Activated T-cell treated with anti-CD3 and anti-CD28 coated beads, Interleukin-2, amount 50 U/mL, for 72 hours (primary cell): ENCODE measurements at regions not wholly inside any gene's neighbourhood (a gene's known extent, or its start where the extent isn't known, plus 50 kb on each side); places are given as distances from the start of the nearest gene placed in this dataset.

Experiments used
- ATAC-seq, 2 donors: fragments of 150-1000 bp; cut with Tn5 transposase; replicated peaks in 1 of 2; 2 replicates each; pipeline ENCODE4 v1.10.0; 2021; ENCODE audit warnings: moderate library complexity in 2 of 2, mild to moderate bottlenecking in 1 of 2
- DNase-seq, 2 donors: peaks; one replicate each; pipeline ENCODE4 v3.0.0; 2021 to 2022; ENCODE audit warnings: mixed read lengths in 1 of 2
- H3K27ac Mint-ChIP-seq: one replicate; pipeline ENCODE4 v1.8.0; 2022; ENCODE audit warnings: mild to moderate bottlenecking, moderate library complexity, mixed read lengths
- H3K27me3 Mint-ChIP-seq: one replicate; pipeline ENCODE4 v1.8.0; 2022; ENCODE audit warnings: low read depth, mixed read lengths
- H3K36me3 Mint-ChIP-seq, 2 donors: one replicate each; pipeline ENCODE4 v1.8.0; 2022; ENCODE audit warnings: mixed read lengths in 2 of 2, mild to moderate bottlenecking in 1 of 2; ENCODE audit not compliant: insufficient read depth in 2 of 2
- H3K4me1 Mint-ChIP-seq: one replicate; pipeline ENCODE4 v1.8.0; 2022; ENCODE audit warnings: low read depth, mixed read lengths
- H3K4me3 Mint-ChIP-seq, 2 donors: one replicate each; pipeline ENCODE4 v1.8.0; 2022; ENCODE audit warnings: mild to moderate bottlenecking in 2 of 2, mixed read lengths in 2 of 2, moderate library complexity in 2 of 2
- H3K9me3 Mint-ChIP-seq, 2 donors: one replicate each; pipeline ENCODE4 v1.8.0; 2022; ENCODE audit warnings: mixed read lengths in 2 of 2

DNA sequence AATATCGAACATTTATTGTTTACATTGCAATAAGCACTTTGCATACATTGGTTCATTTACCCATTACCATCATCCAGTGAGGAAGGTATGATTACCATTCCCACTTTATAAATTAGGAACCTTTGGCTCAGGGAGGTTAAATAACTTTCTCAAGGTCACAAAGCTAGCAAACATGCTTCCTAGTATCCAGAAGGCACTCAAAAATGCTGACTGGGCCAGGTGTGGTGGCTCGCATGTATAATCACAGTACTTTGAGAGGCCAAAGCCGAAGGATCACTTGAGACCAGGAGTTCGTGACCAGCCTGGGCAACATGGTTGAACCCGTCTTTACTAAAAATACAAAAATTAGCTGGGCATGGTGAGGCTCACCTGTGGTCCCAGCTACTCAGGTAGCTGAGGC lies 259.6 kb downstream of the TMEM114 start:
- no peak for DNase-seq
- Mint-ChIP-seq H3K27ac (no peak overlapping the region), H3K4me1 (no peaks in the 10 kb centered on the region), H3K4me3 (no peak overlapping the region), H3K9me3 (peaks cover 3 to 5% of the 10 kb centered on the region in 2 donors), H3K36me3 (no peaks in the 10 kb centered on the region), H3K27me3 (no peaks in the 10 kb centered on the region)
- ATAC-seq: no peak

DNA sequence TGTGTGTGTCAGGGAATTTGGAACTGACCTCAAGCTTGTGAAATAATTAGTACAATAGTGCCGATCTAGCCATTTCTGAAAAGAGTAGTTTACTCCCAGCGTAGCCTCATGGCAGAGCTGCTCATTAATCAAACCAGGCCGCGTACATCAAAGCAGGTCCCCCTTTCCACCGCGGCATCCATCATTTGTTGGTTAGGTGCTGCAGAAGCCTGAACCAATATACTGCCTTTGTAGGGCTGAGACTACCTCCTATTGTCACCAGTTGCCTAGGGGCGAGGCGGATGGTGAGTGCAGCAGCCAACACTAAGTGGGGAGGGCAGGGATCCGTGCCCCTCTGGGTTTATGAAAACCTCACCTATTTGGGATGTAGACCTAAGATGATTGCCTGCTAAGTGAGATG lies 264.1 kb downstream of the TMEM114 start:
- Mint-ChIP-seq H3K36me3 (no peaks in the 10 kb centered on the region), H3K9me3 (peaks cover 3 to 5% of the 10 kb centered on the region in 2 donors), H3K27me3 (no peaks in the 10 kb centered on the region), H3K27ac (no peak overlapping the region), H3K4me1 (no peaks in the 10 kb centered on the region), H3K4me3 (no peak overlapping the region)
- ATAC-seq (no peak), DNase-seq (no peak)

DNA sequence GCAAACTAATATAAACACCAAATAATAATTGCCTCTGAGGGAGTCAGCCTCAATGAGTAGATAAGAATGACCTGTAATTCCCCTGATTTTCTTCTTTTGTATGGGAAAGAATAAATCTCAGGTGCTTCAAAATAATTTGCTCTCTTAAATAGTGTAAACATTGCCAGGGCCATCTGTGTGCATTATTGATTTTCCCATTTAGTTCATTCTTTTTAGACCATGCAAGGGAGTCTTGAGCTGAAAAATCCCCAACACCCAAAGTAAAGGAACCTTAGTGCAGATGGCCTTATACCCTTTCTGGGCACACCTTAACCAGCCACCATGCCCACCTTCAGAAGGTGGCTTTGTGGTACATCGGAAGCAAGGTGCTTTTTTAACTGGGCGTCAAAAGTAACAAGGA lies 267.2 kb downstream of the TMEM114 start:
- DNase-seq (no peak), ATAC-seq (no peak)
- H3K9me3 Mint-ChIP-seq: peaks cover 7 to 9% of the 10 kb centered on the region in 2 donors
- H3K27me3 Mint-ChIP-seq: no peaks in the 10 kb centered on the region
- H3K4me3 Mint-ChIP-seq: no peak overlapping the region
- H3K27ac Mint-ChIP-seq: no peak overlapping the region
- no peaks in the 10 kb centered on the region for H3K4me1 Mint-ChIP-seq
- H3K36me3 Mint-ChIP-seq: no peaks in the 10 kb centered on the region

DNA sequence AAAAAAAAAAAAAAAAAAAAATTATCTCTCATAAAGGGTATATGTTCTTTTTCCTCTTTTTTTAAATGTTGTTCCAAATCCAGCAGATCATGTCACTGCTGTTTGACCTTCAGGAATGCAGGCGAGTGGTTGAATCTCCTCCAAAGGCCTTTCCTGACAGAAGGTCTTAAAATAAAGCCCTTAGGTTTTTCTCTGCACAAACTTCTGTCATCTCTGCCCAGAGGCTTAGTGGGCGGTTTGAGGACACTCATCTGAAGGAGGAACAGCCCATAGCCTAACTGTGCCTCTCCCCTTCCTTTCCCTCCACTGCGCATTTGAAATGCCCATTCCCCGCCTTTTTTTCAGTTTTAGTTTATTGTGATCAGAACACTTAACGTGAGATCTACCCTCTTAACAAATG lies 270.2 kb downstream of the TMEM114 start:
- H3K27ac Mint-ChIP-seq: no peak overlapping the region
- H3K4me1 Mint-ChIP-seq: no peaks in the 10 kb centered on the region
- H3K36me3 Mint-ChIP-seq: no peaks in the 10 kb centered on the region
- peaks cover 9% of the 10 kb centered on the region in 2 donors for H3K9me3 Mint-ChIP-seq
- DNase-seq (no peak), ATAC-seq (no peak)
- no peak overlapping the region for H3K4me3 Mint-ChIP-seq
- H3K27me3 Mint-ChIP-seq: no peaks in the 10 kb centered on the region

DNA sequence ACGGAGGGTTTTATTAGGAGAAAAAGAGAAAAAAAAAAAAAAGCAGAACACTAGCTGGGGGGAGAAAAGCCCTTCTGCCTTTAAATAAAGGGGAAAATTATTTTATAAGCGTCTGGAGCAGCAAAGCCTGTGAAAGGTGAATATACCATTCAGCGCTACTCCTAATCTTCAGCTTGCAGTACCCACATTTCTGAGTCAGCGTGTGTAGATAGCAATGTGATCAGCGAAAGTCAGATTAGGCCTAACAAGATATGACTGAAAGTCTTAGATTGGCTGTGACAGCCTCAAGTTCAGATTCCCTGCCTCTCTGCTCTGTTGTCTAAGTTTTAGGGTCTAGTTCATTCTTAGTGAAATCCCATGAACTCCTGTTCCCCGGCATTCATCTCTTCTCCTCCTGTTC lies 279.5 kb downstream of the TMEM114 start:
- DNase-seq: no peak
- H3K4me1 Mint-ChIP-seq: no peaks in the 10 kb centered on the region
- H3K4me3 Mint-ChIP-seq: no peak overlapping the region
- no peaks in the 10 kb centered on the region for H3K36me3 Mint-ChIP-seq
- no peaks in the 10 kb centered on the region for H3K27me3 Mint-ChIP-seq
- no peak for ATAC-seq
- H3K27ac Mint-ChIP-seq: no peak overlapping the region
- H3K9me3 Mint-ChIP-seq: peaks cover 4 to 8% of the 10 kb centered on the region in 2 donors

DNA sequence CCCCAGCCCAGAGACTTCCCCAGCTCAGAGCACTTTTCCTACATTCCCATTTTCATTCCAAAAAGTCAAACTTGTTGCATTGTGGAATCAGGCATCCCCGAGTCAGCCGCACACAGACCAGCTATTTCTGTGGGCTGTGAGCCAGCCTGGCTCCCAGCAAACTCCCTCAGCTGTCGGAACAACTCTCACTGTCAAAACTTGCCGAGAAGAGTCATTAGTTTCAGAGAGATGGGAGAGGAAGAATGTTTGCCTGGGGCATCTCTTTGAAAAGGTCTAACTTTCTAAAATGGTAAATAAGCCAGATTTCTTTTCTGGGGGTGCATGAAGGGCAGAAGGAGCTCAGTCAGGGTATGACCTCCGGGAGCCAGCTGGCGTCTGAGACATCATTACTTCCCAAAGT lies 280.0 kb downstream of the TMEM114 start:
- H3K9me3 Mint-ChIP-seq: peaks cover 4 to 9% of the 10 kb centered on the region in 2 donors
- H3K27me3 Mint-ChIP-seq: no peaks in the 10 kb centered on the region
- no peaks in the 10 kb centered on the region for H3K4me1 Mint-ChIP-seq
- ATAC-seq (no peak), DNase-seq (no peak)
- H3K4me3 Mint-ChIP-seq: no peak overlapping the region
- H3K27ac Mint-ChIP-seq: no peak overlapping the region
- H3K36me3 Mint-ChIP-seq: no peaks in the 10 kb centered on the region

DNA sequence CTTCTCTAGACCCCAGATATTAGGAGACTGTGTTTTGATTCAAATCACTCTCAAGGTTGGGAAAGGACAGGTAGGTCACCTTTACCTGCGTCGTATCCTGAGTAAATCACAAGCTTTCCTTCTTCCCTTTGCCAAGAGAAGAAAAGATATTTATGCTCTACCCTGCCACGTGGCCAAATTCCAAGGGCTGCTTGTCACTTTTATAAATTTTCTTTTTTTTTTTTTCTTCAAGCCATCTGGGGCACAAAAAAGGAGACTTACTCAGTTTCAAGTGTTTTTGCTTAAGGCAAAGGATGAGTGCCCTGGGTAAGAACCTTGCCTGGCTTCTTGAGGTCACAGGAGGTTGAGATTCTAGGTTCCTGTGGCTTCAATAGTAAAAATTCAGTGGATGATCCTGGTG lies 285.1 kb downstream of the TMEM114 start:
- Mint-ChIP-seq H3K36me3 (no peaks in the 10 kb centered on the region), H3K27me3 (no peaks in the 10 kb centered on the region), H3K4me3 (no peak overlapping the region), H3K4me1 (no peaks in the 10 kb centered on the region), H3K27ac (no peak overlapping the region), H3K9me3 (peaks cover 5 to 12% of the 10 kb centered on the region in 2 donors)
- DNase-seq: no peak
- ATAC-seq: no peak

DNA sequence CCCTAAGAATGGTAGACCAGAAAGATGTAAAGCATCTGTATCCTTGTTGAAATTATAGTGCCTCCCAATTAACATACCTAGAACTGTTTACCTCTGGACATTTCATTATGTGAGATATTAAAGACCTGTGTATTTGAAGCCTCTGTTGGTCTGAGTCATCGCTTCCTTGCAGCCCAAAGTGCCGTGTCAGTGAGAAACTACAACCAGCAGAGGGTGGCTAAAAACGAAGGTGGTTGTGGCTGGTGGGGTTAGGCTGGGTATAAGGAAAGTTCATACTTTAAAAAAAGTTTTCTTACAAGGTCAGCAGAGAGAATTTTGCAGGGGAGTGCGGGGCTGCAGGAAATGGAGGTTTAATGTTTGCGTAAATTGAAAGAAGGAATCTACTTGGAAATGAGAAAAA lies 290.7 kb downstream of the TMEM114 start:
- H3K27ac Mint-ChIP-seq: no peak overlapping the region
- ATAC-seq: no peak
- peaks cover 5 to 10% of the 10 kb centered on the region in 2 donors for H3K9me3 Mint-ChIP-seq
- H3K27me3 Mint-ChIP-seq: no peaks in the 10 kb centered on the region
- H3K36me3 Mint-ChIP-seq: no peaks in the 10 kb centered on the region
- H3K4me1 Mint-ChIP-seq: no peaks in the 10 kb centered on the region
- no peak overlapping the region for H3K4me3 Mint-ChIP-seq
- DNase-seq: no peak

DNA sequence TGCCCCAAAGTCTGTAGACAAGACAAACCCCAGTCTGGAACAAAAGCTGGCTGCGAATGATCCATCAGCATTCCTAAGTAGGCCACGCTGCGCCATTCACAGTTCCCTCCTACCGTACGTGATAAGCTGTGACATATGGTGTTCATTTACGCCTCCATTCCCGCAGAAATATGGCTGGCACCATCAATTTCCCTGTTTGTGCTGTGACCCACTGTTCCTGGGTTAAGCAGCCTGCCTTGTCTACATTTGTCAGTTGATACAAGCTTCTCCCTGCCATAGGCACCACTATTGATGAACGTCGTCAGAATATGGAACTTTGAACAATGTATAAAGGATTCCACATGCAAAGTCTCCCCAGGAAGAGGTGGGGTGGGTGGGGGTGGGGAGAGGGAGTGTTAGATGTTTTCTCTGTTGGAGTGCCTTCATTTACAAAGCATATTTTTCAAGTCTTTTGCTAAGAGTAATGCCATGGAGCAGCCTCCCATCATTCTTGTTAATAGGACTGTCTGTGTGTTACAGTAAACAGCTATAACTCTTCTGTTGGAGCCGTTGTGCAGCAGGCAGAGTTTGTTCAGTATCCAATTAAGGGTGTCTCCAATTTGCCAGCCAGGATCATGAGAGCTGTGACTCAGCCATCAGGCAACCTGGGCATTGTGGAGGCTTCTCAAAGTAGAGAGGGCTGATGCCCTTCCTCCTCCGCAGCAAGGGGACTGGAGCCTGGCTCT lies 294.6 kb downstream of the TMEM114 start:
- no peak for DNase-seq
- H3K27me3 Mint-ChIP-seq: no peaks in the 10 kb centered on the region
- no peak overlapping the region for H3K27ac Mint-ChIP-seq
- peaks cover 2 to 4% of the 10 kb centered on the region in 2 donors for H3K9me3 Mint-ChIP-seq
- no peak overlapping the region for H3K4me3 Mint-ChIP-seq
- no peaks in the 10 kb centered on the region for H3K36me3 Mint-ChIP-seq
- H3K4me1 Mint-ChIP-seq: no peaks in the 10 kb centered on the region
- ATAC-seq: no peak

DNA sequence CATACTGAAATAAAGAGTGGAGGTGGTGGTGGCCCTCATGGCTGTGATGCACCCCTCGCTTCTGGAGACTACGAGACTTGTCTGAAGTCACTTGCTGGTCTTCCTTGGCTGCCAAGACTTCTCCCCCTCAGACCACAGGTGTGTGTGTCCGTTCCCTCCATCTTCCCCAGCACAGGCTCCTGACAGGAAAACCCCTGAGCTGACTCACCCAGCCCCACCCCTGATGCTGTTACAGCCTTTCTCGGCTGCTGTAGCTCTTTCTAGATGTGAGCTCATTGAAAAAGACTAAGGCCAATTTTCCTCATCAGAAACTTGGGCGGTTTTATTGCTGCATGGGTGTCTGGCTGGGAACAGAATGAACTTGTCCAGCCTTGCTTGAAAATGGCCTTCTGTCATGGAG lies 296.9 kb downstream of the TMEM114 start:
- no peaks in the 10 kb centered on the region for H3K36me3 Mint-ChIP-seq
- no peaks in the 10 kb centered on the region for H3K27me3 Mint-ChIP-seq
- H3K4me1 Mint-ChIP-seq: no peaks in the 10 kb centered on the region
- ATAC-seq (no peak), DNase-seq (no peak)
- no peak overlapping the region for H3K4me3 Mint-ChIP-seq
- H3K27ac Mint-ChIP-seq: no peak overlapping the region
- H3K9me3 Mint-ChIP-seq: peaks cover 2 to 4% of the 10 kb centered on the region in 2 donors

DNA sequence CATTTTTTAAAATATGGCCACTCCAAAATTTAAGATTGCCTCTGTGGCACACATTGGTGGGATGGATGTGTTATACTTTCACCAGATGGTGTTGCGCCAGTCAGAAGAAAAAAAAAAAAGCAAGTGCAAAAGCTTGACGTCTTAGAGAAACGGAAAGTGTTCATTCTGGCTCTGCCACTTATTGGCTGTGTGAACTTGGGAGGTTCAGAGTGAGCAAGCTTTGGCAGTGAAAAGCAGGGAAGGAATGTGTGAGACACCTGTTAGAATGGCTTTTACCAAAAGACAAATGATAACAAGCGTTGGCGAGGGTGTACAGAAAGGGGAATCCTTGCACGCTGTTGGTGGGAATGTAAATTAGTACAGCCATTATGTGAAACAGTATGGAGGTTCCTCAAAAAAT lies 298.0 kb downstream of the TMEM114 start:
- Mint-ChIP-seq H3K27me3 (no peaks in the 10 kb centered on the region), H3K9me3 (peaks cover 1 to 4% of the 10 kb centered on the region in 2 donors), H3K4me1 (no peaks in the 10 kb centered on the region), H3K27ac (no peak overlapping the region), H3K4me3 (no peak overlapping the region), H3K36me3 (no peaks in the 10 kb centered on the region)
- DNase-seq: no peak
- ATAC-seq: no peak

DNA sequence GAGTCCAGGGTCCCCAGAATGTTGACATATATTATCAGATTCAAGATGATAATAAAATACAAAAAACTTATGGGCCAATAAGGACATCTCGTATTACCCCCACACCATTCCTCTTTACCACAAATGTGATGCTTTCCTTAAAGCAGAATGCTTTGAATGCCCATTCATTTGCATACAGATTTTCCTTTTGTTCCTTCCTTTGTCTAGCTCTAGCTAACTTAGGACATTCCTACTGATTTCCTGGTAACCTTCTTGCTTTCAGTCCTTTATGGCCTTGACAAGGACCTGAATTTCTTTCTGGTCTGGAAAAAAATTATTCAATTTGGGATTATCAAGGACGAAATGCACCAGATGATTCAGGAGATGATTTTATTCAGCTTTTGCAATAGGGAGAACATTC lies 304.0 kb downstream of the TMEM114 start:
- no peak for DNase-seq
- H3K4me3 Mint-ChIP-seq: no peak overlapping the region
- H3K27me3 Mint-ChIP-seq: no peaks in the 10 kb centered on the region
- no peaks in the 10 kb centered on the region for H3K4me1 Mint-ChIP-seq
- H3K36me3 Mint-ChIP-seq: no peaks in the 10 kb centered on the region
- ATAC-seq: no peak
- peaks cover 4 to 11% of the 10 kb centered on the region in 2 donors for H3K9me3 Mint-ChIP-seq
- H3K27ac Mint-ChIP-seq: no peak overlapping the region

DNA sequence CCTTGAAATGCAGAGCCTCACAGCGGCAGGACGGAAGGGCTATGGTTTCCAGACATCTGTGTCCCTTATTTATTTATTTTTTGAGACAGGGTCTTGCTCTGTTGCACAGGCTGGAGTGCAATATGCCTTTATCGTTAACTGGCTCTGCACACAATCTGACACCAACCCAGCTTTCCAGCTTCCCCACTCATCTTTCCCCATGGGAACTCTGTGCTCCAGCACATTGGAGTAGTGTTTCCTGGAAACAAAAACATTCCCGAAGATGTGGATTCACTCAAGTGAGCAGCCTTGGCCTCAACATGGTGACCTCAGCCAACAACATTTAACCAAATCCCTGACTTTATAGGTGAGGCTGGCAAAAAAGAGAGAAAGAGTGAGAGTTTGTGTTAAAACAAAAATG lies 307.1 kb downstream of the TMEM114 start:
- peaks cover 4 to 13% of the 10 kb centered on the region in 2 donors for H3K9me3 Mint-ChIP-seq
- no peaks in the 10 kb centered on the region for H3K27me3 Mint-ChIP-seq
- no peaks in the 10 kb centered on the region for H3K36me3 Mint-ChIP-seq
- H3K27ac Mint-ChIP-seq: no peak overlapping the region
- H3K4me1 Mint-ChIP-seq: no peaks in the 10 kb centered on the region
- ATAC-seq (no peak), DNase-seq (no peak)
- no peak overlapping the region for H3K4me3 Mint-ChIP-seq

DNA sequence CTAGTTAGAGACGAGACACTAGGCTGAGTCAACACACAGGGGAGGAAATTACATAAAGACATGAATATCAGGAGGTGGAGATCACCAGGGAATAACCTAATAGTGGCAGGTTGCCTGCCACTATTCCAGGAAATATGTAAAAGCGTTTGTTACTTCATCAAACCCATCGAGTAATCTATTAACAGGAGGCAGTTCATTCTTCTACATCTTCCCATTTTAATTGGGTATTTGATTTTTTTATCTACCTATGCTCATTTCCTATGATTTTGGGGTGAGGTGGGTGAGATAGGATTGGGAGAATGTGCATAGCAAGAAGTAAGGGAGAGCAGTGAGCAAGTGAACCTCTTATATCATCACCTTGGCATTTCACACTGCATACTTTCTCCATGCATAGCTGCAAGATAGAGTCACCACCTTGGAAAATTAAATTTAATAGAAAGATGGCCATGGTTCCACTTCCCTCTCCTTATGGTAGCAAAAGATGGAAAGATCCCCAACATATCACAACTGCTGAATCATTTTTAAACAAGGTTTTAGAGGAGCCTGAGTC lies 312.2 kb downstream of the TMEM114 start:
- DNase-seq (no peak), ATAC-seq (no peak)
- H3K4me3 Mint-ChIP-seq: no peak overlapping the region
- peaks cover 3 to 4% of the 10 kb centered on the region in 2 donors for H3K9me3 Mint-ChIP-seq
- no peak overlapping the region for H3K27ac Mint-ChIP-seq
- no peaks in the 10 kb centered on the region for H3K36me3 Mint-ChIP-seq
- H3K4me1 Mint-ChIP-seq: no peaks in the 10 kb centered on the region
- no peaks in the 10 kb centered on the region for H3K27me3 Mint-ChIP-seq
